AML-193 (cell line): ENCODE measurements at regions not wholly inside any gene's neighbourhood (a gene's known extent, or its start where the extent isn't known, plus 50 kb on each side); places are given as distances from the start of the nearest gene placed in this dataset.

ENCODE experiments used
- DNase-seq, 2 experiments: peaks; one replicate each; lab custom pipeline; 2025; lab: John Stamatoyannopoulos, UW

GRCh38 chr1:238546118-238546517, 655.4 kb upstream of the ZP4 start:
- no peak for DNase-seq

DNA sequence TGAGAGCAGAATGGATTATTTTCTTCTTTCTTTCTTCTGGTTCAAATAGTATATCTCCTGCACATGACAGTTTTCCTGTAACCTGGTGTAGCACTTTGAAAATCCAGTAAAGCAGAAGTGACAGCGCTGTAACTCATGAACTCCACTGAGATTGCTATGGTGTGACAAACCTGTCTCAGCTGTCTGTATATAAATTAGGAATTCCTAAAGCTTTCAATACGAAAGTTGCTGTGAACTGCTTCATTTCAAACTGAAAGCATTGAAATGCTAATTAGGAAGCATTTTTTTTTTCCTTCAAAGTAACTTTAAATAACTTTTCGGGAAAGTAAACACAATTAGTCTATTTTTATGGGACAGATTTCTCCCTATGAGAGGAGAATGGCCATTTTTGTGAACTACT, 646.9 kb upstream of the ZP4 start:
- DNase-seq = no peak

- DNase-seq = no peak
These were observed 639.6 kb upstream of the ZP4 start for GRCh38 chr1:238530209-238530851.

DNA sequence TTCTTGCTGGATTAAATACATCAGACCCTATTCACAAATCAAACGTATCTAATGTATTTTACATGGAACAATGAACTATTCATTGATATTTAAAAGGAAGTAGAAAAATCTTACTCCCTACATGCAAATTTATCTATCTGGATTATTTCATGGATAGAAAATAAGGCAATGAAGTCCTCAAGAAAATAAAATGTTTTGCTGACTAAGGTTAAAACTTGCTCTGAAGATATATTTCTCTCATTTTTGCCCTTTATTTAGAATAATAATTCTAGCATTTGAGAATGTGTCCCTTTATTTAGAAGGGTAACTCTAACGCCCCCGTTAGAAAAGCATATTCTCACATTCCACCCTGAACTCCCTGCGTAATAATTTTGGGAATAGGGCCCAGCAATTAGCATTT, 627.0 kb upstream of the ZP4 start:
- DNase-seq = no peak

DNA sequence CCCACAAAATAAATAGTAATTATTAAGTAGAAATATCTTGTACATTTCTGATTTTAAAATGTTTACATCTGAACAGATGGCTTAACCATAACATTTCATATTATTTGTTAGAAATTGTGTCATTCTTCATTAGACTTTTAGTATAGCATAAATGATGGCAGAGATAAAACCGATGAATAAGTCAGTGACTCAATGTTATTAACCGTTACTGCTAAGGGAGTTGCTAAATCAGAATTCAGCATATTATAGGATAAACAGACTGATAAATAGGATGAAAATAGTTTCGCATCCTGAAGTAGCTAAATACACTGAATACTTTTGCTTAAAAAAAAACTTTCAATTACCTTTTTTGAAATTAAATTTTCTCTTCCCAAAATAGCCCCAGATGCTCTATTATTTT, 610.6 kb upstream of the ZP4 start:
- no peak for DNase-seq

GRCh38 chr1:238499021-238499420, 608.3 kb upstream of the ZP4 start:
- DNase-seq = no peak

DNA sequence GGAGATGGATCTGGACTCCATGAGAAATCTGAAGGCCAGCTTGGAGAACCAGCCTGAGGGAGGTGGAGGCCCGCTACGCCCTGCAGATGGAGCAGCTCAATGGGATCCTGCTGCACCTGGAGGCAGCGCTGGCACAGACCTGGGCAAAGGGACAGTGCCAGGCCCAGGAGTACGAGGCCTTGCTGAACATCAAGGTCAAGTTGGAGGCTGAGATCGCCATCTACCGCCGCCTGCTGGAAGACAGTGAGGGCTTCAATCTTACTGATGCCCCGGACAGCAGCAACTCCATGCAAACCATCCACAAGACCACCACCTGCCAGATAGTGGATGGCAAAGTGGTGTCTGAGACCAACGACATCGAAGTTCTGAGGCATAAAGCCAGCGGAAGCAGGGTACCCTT, 601.5 kb upstream of the ZP4 start:
- DNase-seq = no peak

DNA sequence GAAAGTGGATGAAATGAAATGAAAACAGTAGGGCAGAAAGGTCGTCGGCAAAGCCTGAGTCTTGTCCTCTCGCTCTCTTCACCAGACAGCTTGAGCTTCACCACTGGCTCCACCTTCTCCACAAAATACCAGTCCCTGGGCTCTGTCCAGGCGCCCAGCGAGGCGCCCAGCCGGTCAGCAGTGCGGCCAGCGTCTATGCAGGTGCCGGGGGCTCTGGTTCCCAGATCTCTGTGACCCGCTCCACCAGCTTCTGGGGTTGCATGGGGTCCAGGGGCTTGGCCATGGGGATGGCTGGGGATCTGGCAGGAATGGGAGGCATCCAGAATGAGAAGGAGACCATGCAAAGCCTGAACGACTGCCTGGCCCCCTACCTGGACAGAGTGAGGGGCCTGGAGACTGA, 600.5 kb upstream of the ZP4 start:
- no peak for DNase-seq

GRCh38 chr1:238489006-238489405, 598.3 kb upstream of the ZP4 start:
- DNase-seq = no peak

GRCh38 chr1:238488401-238488800, 597.7 kb upstream of the ZP4 start:
- DNase-seq = no peak

DNA sequence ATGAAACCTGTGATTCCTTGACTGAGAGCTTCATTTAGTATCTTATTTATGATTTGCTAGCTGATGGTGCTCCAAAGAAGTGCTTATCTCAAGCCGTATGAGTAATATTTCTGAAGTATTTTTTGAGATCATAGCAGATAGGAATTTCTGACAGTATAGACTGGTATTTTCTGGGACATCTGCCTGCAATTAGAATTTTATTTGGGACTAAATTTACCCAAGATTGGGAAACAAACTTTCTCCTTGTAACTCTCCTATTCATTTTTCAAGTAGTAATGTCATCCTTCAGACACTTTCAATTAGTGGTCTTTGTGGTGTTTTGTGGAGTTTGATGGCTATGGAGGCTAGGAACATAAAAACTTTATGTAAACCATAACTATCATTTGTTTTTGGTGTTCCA, 597.2 kb upstream of the ZP4 start:
- DNase-seq = no peak

GRCh38 chr1:238485912-238486209, 595.1 kb upstream of the ZP4 start:
- DNase-seq = no peak

GRCh38 chr1:238485057-238485911, 594.6 kb upstream of the ZP4 start:
- DNase-seq = no peak

- no peak for DNase-seq
These were observed 593.4 kb upstream of the ZP4 start for GRCh38 chr1:238484121-238484520.

DNA sequence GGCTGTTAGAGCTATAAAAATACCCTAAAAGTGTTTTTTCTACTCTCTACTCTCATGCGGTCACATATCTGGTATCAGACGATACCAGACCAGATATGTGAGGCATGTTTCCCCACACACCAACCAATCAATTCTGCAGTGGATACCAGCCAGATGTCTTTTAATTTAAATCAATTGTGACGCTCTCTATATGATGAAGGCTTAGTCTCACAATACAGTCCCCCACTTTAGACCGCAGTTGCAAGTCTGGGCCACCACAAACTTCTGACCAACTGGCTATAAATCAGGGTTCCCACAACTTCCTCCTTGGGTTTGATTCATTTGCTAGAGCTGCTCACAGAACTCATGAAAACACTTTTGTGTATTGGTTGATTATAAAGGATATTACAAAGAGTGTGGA, 586.1 kb upstream of the ZP4 start:
- DNase-seq = no peak

- DNase-seq = no peak
These were observed 585.0 kb upstream of the ZP4 start for GRCh38 chr1:238475712-238476111.

- no peak for DNase-seq
These were observed 583.5 kb upstream of the ZP4 start for GRCh38 chr1:238474263-238474662.

DNA sequence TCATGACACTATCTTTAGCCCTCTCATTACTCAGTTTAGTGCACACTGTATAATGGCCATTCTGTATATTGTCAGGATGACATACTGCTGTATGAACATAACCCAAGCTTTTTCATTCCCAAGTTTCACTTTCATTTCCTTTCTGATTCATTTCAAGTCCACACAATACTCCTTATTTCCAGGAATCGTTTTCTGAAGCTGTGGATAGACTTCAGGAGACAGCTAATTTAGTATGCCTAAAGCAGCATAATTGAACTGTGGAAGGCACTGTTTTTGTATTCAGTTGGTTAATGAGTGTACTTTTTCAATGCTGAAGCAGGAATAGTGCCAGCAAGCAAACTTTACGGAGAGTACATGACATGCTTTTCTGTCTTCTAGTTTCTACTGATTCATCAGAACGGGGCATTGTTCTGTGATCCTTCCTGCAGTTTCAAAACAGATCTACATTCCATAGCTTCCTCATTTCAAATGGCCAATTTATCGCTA, 578.5 kb upstream of the ZP4 start:
- DNase-seq = no peak

DNA sequence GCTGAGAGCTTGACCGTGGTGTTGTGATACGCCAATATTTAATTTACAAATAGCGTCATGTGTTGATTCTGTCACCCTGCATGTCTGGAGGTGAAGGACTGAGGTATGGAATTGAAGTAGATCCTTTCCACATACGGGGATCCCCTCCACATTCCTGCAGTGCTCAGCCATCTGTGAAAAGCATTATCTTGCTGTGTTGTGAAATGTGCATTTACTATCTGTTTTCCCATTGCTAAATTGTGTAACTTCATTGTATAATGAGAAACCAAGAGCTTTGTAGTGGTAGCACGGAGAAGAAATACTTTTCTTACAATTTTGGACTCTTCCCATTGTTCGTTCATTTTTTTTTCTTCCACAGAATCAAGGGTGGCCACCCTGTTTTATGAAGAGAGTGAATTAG, 577.3 kb upstream of the ZP4 start:
- DNase-seq = no peak

DNA sequence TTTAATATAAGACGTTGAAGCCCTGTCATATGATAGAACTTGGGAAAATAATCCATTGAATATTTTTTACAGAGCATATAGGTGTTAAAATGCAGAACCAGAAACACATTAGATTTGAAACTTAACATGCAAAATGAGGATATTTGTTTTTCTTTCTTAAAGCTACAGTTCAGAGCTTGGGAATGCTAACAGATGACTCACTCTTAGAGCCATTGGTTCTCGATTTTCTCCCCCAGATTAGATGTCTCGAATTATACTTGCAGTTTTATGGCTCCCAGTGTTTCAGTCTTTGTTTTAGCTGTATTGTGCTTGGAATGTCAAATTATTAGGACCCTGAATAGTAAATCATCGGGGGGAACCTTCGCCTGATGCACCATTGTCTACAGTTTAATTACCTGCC, 575.7 kb upstream of the ZP4 start:
- DNase-seq = no peak

DNA sequence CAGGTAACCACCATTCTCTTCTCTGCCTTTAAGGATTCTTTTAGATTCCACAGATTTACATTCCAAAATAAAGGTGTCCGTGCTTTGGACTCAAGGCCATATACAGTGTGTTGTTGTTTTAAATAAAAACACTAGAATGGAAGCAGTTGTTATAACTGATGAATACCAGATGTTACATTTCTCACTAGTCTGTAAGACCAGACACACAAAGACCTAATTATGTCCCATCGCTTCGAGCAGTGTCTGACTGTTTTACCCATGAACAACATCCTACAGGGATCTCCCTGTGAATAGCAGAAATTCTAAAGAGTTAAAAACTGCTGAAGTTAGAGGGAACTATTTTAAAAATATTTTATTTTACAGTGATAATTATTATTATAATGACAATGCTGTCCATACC, 574.7 kb upstream of the ZP4 start:
- DNase-seq = no peak

DNA sequence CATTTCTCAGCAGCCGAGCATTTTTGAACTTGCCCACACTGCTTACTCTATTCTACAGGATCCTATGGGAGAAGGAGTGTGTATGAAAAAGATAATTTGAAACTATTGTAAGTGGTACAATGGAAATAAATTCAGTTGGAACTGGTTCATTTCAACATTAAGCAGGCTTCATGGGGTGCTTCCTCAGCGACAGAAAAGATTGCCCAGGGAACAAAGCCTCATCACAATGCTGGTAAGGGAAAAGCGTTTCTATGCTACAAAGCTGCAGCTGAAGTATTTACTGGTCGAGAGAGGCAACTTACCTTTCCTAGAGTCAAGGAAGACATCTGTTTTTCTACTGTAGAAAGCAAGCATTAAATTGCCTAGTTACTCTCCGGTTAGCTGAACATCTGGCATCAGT, 568.2 kb upstream of the ZP4 start:
- DNase-seq = no peak

DNA sequence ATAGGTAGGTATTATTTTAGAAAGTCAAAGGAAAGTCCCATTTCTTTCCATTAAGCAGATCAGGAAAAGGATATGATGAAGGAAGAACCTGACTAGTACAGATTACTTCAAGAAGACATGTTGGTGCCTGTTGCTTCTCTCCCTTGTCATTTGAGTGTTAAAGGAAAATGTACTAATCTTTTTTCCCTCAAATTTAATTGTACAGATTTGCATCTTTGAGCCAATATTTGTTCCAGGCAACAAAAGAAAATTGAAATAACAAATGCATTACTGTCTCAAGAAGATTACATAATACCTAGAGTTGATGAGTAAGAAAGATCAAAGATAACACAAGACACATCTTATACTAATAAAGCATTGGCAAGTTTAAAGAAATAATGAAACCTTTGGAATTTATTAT, 566.9 kb upstream of the ZP4 start:
- no peak for DNase-seq

DNA sequence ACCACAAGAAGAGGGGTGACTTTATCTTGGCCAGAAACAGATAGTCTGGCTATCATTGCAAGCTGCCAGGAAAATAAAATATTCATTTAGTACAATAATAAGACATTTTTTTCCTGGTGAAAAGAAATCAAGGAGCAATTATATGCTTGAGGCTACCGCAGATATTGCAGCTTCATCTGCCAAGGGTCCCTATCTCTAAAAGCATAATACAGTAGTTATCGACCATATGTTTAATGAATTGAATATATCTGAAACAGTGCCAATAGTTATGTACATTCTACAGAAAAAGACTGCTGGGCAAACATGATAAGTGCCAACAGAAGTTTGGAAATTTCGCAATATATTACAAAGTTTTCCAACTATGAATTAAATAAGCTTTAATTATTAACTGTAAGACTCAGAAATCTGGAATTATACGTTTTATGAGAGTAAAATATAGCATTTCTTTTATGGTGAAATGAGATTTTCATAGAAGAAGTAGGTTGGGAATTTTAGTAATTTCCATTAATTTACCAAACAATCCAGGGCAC, 561.1 kb upstream of the ZP4 start:
- DNase-seq = no peak
